ENCODE measurements at regions not wholly inside any gene's neighbourhood (a gene's known extent, or its start where the extent isn't known, plus 50 kb on each side); places are given as distances from the start of the nearest gene placed in this dataset.

DNA sequence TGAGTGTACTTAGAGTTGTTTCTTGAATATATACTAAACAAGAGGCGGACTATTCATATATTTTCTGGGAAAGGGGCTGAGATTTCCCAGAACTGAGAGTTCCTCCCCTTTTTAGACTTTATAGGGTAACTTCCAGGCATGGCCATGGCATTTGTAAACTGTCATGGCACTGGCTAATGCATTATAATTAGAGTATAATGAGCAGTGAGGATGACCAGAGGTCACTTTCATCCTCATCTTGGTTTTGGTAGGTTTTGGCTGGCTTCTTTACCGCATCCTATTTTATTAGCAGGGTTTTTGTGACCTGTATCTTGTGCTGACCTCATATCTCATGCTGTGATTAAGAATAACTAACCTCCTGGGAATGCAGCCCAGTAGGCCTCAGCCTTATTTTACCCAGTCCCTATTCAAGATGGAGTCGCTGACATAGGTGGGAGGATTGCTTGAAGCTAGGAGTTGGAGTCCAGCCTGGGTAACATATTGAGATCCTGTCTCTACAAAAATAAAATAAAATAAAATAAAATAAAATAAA lies 91.4 kb downstream of the MOBP start:
- no peak for TF ChIP-seq POLR2A (IDR thresholded peaks at IDR 0.05)
- TF ChIP-seq, protein P1, sequence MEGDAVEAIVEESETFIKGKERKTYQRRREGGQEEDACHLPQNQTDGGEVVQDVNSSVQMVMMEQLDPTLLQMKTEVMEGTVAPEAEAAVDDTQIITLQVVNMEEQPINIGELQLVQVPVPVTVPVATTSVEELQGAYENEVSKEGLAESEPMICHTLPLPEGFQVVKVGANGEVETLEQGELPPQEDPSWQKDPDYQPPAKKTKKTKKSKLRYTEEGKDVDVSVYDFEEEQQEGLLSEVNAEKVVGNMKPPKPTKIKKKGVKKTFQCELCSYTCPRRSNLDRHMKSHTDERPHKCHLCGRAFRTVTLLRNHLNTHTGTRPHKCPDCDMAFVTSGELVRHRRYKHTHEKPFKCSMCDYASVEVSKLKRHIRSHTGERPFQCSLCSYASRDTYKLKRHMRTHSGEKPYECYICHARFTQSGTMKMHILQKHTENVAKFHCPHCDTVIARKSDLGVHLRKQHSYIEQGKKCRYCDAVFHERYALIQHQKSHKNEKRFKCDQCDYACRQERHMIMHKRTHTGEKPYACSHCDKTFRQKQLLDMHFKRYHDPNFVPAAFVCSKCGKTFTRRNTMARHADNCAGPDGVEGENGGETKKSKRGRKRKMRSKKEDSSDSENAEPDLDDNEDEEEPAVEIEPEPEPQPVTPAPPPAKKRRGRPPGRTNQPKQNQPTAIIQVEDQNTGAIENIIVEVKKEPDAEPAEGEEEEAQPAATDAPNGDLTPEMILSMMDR (IDR thresholded peaks at IDR 0.05), result no peak
